HG03432 (cell line): ENCODE measurements at regions not wholly inside any gene's neighbourhood (a gene's known extent, or its start where the extent isn't known, plus 50 kb on each side); places are given as distances from the start of the nearest gene placed in this dataset.

Source experiments
- ATAC-seq: cut with Tn5 transposase; IDR thresholded peaks from one replicate; pipeline ENCODE4 v1.9.1; 2021; ENCODE audit warnings: mild to moderate bottlenecking, moderate library complexity; ENCODE audit not compliant: unreplicated experiment

DNA sequence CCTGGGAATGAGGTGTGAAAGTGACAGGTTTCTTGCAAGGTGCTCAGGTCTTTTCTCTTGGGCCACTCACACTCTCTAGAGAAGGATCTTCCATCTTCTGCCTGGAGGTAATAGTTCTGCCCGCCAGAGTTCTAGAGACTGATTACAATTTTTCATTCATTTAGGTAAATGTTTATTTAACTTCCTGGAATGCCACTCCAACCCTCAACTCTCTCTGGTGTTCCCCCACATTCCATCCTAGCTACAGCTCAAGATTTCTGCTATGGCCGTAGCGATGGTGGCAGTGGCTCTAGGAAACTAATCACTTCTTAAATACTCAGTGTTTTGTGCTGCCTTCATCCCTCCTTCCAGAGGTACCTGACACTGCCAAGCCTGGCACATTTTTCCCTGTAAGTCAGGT, 174.6 kb downstream of the WDR11 start:
- ATAC-seq, result no peak

DNA sequence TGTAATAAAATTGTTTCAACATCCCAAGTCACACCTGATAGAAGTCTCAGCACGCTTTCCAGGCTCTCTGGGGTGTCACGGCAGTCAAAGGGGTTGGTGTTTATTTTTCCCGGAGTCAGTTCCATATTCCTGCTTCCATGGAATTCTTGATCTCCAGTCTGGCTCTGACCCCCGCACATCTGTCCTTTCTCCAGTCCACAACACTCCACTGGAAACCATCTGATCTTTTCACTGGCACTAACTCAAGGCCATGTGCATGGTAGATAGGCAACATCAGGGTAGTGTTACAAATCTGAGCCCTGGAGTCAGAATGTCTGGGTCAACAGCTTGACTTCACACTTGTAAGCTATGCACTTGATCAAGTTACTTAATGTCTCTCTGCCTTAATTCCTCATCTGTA, 176.2 kb downstream of the WDR11 start:
- no peak for ATAC-seq

DNA sequence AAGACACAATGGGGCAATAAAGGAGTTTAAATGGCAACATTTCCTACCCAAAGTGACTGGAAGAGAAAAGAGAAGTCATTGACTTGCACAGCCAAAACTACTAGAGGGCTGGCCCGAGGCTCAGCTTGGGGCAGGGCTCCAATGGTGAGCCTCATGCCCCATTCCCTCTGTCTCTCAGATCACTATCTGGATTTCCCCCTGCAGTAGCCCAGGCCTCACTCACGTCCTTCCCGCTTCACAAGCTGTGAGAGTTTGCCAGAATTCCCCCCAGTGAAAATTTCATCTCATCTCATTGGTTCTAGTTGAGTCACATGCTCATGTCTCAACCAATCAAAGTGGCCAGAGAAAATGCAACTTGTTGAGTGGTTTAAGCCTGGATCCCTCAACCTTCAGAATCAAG, 181.3 kb downstream of the WDR11 start:
- no peak for ATAC-seq

DNA sequence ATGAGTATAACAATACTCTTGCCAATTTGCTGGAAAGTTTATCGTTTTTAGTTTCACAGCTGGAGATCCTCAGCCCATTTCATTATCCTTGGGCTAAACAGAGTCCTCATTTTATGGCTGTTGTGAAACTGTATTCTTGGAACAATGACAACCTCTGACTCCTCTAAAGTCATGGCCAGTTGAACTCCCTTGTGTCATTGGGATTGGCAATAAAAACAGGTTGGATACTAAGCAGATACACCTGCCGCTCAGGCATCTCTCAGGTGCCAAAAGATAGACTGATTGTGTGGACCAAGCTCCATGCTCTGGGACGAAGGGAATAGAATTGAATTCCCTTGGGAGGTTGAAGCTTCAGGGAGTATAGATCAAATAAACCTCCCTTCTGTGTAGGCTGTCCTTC, 182.2 kb downstream of the WDR11 start:
- ATAC-seq, result no peak

DNA sequence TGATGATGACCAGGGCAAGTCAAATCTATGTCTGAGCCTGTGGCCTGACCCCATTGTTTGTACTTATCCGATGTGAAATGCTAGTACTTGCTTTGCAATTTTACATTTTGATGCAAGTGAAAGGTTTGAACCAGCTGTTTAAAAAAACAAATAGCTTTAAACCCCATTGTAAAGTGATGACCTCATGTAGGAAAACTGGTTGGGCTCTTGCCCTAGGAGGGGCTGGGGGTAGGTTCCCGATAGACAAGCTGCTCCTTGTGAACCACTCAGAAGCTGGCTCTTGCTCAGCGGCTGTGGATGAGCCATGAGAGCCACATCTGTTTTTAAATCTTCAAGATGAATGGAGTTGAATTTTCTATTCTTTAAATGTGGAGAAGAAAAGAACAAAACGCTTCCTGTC, 185.3 kb downstream of the WDR11 start:
- ATAC-seq, result no peak

DNA sequence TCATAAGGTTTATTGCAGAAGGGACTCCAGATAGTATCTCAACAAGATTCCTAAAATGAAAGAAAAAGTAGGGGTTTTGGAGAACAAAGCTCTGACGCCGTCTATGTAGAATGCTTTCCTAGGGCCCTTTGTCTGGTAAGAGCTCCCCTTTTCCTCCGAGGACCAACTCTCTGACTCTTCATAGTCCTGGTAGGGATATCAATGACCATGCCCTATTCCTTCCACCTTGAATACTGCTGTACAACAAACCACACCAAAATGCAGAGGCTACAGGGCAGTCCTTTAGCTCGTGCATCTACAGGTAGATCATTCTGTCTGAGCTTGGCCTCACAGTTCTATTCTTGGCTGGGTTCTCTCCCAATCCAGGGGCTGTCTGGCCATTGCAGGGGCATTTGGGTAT, 190.3 kb downstream of the WDR11 start:
- ATAC-seq, result no peak

DNA sequence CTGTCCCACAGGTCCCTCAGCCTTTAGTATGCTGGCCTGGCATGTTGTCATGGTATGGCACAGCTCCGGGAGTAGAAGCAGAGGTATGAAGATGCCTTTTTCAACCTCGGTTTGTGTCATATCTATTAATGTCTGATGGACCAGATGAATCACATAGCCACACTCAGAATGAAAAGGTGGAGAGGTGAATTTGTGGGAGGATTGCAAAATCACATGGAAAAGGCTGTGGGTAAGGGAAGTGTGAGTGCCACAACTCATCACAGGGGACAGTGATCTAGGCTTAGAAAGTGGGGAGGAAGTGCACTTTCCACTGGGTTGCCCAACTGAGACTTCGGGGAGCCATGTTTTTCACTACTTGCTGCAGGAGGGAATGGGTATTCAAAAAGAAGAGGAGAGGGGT, 190.7 kb downstream of the WDR11 start:
- no peak for ATAC-seq

DNA sequence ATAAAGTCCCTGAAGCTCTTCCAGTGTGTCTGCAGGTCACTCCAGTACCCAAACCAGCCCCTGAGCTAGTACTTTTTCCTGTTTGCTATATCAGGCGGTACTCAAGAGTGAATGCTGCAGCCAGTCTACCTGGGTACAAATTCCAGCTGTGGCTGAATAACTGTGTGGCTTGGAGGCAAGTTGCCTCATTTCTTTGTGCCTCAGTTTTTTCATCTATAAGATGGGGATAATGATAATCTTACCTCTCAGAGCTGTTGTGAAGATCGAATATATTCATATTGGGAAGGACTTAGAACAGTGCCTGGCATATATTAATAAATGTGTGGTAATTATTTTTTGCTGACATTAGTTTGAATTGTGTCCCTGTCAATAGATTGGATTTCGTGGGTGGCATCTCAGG, 191.2 kb downstream of the WDR11 start:
- no peak for ATAC-seq

DNA sequence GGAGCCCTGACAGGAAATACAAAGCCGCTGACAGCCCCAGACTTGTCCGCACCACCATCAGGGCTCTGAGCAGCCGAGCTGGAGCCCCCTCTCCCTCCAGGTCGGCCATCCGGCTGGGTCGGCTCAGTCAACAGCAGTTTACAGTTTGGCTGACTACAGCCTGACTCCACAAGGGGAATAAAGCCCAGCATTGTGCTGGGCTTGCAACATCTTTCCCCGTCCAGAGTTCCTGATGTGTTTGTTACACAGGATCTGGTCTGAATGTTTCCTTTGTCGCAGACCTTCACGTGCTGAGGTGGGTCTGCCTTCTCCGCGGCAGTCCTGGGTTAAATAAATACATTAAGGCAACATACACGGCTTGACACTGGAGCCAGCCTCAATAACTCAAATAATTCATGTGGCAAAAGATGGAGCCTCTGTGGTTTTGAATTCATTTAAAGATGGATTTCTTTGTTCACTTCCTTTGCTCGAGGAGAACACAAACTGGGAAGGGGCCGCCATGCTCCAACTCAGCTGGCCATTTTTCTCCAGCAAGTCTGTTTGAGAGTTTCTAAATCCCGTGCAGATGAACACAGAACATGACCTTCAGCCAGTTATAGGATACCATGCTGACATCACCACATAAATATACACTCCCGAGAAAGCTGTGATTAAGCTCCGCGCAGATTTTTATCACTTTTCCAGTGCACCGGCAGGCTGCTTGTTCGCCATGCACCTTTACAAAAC, 192.1 kb downstream of the WDR11 start:
- ATAC-seq, result no peak

DNA sequence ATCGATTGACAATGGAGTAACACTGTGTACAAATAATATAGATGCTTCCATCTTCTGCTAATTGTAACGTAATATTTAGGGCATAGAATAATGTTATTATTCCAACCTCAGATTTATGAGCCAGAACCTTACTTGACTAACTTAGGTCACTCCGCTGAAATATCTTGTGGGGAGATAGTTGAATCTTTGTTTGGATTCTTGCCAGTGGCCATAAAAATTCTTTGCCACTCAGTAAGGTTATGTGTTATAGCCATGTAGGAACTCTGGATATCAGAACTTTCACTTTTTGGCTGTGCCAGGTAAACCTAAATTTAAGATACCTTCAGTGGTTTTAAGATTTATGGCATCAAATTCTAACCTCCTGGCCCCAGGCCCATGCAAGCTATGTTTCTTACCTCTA, 197.6 kb downstream of the WDR11 start:
- ATAC-seq, result no peak

DNA sequence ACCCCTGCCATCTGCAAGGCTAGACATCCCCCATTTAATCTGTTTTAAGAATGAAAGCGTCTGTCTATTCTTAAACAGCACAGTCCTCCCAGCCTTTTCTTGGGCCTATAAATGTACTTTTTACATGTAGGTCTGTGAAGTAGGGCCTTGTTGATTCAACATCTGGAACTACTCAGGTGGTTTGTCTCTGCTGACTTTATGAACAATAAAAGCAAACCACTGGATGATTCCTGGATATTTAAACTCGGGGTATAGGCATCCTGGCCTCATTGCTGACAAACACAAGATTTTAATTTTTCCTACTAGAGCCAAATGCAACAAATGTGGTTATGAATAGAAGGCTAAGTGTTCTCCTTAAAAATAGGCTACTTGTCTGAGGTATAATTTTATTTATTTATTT, 198.3 kb downstream of the WDR11 start:
- ATAC-seq, result no peak

DNA sequence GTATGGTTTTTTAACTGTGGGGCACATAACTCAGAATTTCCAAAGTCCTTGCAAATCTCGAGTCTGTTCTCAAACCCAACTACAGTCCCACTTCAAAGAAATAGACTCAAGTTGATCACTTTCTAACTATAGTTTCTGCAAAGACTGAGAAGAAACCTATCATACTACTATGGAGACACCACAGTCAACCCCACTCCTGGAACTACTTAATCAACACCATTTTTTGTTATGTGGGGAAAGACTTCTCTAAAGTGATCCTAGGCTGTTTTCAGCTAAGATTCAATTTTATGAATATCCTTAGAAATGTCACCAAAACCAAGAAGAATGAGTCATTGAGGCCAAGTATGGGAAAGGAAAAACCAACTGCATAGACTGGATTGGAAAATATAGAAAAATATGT, 198.8 kb downstream of the WDR11 start:
- no peak for ATAC-seq

DNA sequence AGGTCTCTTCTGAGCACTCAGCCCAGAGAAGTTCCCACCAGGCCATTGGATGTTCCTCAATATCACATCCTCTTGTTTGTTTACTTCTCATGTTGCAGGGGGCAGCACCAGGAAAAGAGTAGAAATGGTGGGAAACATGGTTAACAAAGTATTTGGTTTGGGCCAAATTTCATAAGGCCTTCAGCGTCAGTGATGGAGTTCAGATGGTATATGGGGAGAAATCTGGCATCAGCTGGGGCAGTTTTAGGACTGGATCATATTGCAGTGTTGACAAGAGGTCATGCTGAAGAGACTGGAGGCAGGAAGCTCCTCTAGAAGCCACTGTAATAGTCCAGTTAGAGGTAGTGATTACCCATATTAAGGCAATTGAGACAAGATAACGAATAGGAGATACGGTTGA, 200.0 kb downstream of the WDR11 start:
- no peak for ATAC-seq

DNA sequence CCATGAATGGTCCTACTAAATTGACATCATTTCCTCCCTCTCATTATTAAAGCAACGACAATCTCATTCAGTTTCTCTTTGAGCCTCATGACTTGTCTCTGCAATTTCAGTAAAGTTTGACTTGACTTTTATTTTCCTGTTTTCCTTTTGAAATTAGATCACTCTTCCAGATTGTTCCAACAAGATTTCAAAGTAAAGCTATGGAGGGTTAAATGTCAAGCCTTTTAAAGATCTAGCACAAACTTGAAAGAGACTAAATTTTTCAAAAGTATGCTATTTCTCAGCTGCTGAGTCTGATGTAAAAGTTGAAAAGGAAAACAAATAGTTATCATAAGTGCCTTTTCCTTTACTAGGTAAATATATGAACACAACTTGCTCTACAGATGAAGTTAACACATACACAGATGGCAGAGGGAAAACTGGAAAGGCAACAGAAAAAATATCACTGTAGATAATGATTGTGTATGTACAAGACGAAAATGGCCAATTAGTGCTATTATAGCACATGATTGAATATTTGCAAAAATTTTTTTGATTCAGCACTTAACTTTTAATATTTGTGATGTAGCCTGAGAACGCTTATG, 200.6 kb downstream of the WDR11 start:
- ATAC-seq, result no peak

DNA sequence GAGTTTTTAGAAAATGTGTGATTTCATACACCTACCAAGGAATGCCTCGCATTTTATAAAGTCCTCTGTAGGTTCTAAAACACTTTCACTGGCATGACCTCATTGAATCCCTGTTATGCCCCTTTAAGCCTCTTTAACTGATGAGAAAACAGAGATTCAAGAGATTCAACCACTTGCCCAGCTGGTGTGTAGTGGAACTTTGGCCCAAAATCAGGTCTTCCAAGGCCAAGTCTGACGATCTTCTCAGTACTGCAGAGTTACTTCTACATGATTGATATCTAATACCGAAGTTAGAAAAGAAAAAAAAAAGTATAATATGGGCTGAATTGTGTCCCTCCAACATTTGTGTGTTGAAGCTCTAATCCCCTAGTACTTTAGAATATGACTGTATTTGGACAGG, 202.0 kb downstream of the WDR11 start:
- ATAC-seq, result no peak

DNA sequence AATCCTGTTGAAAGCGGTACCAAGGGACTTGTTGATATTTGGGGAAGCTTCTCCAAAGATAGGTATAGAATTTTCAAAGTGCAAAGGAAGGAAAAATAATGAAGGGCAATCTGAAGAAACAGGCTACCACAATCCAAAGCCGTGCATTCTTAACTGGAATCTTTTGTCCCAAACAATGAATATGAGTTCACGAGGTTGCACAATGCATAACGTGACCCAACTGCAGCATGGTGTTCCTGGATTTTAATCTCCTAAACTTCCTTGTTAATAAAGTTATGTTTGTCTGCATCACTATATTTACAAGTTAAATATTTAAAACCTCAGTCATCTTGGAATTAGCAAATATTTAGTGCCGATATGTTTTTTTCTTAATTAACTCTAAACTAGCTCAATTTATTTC, 203.7 kb downstream of the WDR11 start:
- ATAC-seq, result no peak

DNA sequence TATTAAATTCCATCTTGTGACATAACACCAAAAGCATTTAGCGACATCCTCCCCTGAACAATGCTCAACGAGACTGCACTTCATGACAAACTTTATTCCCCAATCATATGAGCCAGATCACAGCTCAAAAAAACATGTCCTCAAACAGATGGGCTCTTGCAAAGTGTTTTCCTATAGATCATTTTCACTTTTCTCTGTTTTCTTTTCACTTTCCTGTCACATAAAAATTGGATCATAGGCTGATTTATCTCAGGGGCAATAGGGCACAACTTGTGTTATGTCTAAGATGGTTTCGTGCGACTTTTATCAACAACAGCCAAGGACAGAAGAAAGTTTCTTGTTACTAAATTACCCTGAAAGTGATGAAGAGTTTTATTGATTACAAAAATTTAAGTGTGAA, 206.1 kb downstream of the WDR11 start:
- no peak for ATAC-seq

DNA sequence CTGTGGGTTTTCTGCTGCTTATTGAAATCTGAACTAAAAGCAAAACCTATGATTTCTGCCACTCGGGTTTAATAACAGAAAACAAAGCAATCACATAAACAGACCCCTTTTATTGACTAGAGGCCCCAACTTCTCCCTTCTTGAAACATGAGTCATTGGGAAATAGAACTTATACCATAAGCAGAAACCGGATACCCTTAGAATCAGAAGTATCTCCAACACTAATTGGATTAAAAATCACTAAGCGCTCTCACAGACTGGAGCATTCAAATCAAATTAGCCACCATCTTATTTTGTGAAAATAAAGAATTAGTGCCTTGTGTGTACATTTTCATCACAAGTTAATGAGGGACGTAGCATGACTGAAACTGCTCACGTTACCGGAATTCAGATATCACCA, 206.9 kb downstream of the WDR11 start:
- ATAC-seq, result no peak

DNA sequence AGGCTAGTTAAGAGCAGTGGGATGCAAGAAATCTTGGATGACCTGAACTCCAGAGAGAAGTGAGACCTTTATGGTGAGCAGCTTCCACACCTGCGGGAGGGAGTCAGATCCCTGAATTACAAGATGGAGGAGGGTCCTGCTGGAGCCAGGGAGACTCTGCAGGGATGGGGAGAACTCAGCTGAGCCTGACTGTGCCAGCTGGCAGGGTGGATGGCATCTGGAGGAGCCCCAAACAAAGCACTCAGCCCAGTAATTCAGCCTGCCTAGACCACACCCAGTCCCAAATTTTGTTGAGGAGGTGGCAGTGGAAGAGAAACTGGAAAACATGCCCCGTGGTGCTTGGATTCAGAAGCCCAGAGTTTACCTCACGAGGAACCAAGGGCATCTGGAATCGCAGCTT, 208.2 kb downstream of the WDR11 start:
- ATAC-seq, result no peak

DNA sequence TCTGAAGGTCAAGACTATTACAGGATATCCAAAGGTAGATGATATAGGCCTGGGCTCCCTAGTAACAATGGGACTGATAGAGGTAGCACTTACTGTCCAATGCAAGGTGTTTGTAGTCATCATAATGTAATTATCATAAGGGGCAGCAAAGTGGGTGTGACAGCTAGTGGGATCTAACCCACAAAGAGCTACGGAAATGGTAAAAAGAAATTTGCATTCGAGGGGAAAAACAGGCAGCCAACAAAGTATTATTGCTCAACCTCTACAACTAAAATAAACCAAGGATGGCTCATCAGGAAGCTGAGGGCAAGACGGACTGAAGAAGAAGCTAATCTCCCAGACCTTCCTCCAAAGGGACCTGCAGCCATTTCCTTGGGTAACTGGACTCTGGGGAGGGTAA, 211.0 kb downstream of the WDR11 start:
- ATAC-seq, result no peak

DNA sequence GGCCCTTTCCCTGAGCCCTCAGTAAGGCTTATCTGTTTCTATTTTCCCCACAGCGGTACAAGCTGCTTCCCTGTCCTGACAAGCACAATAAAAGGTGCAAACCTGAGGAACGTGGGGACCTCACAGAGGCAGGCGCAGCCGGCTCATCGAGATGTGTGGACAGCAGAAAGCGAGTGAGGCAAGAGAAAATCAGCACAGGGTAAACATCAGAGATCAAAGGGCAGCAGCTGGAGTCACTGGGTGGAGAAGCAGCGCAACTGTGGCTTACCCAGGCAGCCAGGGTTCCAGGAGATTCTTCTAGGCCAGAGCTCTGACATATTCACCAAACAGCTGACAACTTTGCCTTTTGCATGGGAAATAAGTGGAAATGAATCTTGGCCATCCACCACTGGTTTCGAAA, 212.6 kb downstream of the WDR11 start:
- ATAC-seq, result no peak

DNA sequence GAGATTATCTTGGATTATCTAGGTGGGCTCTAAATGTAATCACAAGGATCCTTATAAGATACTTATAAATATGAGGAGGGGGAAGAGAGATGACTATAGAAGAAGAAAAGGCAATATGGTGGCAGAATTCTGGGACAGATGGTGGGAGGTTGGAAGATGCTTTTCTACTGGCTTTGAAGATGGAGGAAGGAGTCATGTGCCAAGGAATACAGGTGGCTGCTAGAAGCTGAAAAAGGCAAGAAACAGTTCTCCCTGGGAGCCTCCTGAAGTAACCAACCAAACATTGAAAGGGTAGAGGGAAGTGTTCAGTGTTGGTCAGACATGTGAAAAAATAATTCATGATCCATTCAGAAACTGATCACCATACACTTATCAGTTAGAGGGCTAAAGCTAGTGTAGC, 213.3 kb downstream of the WDR11 start:
- ATAC-seq, result no peak

DNA sequence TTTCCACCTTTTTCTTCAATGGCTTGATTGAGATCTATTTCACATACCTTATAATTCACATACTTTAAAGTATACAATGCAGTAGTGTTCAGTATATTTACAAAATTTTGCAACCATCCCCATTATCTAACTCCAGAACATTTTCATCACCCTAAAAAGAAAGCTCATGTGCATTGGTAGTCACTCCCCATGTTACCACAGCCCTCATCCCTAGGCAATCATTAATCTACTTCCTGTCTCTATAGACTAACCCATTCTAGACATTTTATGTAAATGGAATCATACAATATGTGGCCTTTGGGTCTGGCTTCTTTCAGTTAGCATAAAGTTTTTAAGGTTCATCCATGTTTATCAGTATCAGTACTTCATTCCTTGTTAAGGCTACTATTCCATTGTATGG, 214.2 kb downstream of the WDR11 start:
- ATAC-seq, result no peak
